Activated naive CD8-positive, alpha-beta T cell treated with anti-CD3 and anti-CD28 coated beads, Interleukin-2, amount 50 U/mL, for 24 hours (primary cell): ENCODE measurements at regions not wholly inside any gene's neighbourhood (a gene's known extent, or its start where the extent isn't known, plus 50 kb on each side); places are given as distances from the start of the nearest gene placed in this dataset.

Source experiments
- ATAC-seq: fragments of 150-1000 bp; cut with Tn5 transposase; one replicate; pipeline ENCODE4 v1.10.0; 2021
- DNase-seq: peaks from one replicate; pipeline ENCODE4 v3.0.0; 2021
- H3K27ac Mint-ChIP-seq: one replicate; pipeline ENCODE4 v1.8.0; 2021; ENCODE audit warnings: mild to moderate bottlenecking, mixed read lengths
- H3K27me3 Mint-ChIP-seq: one replicate; pipeline ENCODE4 v1.8.0; 2021; ENCODE audit warnings: mixed read lengths
- H3K36me3 Mint-ChIP-seq: one replicate; pipeline ENCODE4 v1.8.0; 2021; ENCODE audit warnings: low read depth, mixed read lengths
- H3K4me1 Mint-ChIP-seq: one replicate; pipeline ENCODE4 v1.8.0; 2021; ENCODE audit warnings: mixed read lengths
- H3K4me3 Mint-ChIP-seq: one replicate; pipeline ENCODE4 v1.8.0; 2021; ENCODE audit warnings: mild to moderate bottlenecking, moderate library complexity, mixed read lengths
- H3K9me3 Mint-ChIP-seq: one replicate; pipeline ENCODE4 v1.8.0; 2021; ENCODE audit warnings: mixed read lengths

DNA sequence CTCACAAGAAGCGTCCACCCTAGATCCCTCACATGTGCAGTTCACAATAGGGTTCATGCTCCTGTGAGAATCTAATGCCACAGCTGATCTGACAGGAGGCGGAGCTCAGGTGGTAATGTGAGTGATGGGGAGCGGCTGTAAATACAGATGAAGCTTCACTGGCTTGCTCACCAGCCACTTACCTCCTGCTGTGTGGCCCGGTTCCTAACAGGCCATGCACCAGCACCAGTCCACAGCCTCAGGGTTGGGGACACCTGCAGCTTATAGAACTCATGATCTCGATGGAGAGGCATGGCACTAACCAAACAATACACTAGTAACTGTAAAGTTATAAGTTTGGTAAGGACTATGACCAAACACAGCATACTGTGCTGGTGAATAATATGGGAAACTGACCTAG, 368.0 kb upstream of the CDH5 start:
- DNase-seq (no peak), ATAC-seq (no peak)
- Mint-ChIP-seq H3K27ac (no peak overlapping the region), H3K4me1 (no peaks in the 10 kb centered on the region), H3K36me3 (no peaks in the 10 kb centered on the region), H3K9me3 (no peaks in the 10 kb centered on the region), H3K27me3 (peaks cover 2% of the 10 kb centered on the region), H3K4me3 (no peak overlapping the region)

DNA sequence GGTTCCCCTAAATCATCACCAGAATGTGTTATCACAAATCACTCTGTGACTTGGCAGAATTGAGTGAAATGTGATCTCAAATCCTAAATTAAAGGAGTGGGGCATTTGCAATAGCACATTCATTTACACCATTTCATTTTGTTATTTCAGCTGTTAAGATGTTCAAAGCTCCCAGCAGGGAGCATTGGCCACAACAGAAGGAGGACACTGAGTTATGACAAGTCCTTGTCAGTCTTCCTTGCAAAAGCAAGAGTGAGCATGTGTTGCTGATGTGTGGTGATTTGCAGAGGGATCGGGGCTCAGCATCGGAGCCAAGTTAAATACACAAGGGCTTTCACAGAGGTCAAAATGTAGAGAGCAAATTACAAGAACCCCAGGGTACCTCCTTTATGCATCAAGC, 372.2 kb upstream of the CDH5 start:
- DNase-seq, result no peak
- no peak overlapping the region for H3K27ac Mint-ChIP-seq
- no peak for ATAC-seq

DNA sequence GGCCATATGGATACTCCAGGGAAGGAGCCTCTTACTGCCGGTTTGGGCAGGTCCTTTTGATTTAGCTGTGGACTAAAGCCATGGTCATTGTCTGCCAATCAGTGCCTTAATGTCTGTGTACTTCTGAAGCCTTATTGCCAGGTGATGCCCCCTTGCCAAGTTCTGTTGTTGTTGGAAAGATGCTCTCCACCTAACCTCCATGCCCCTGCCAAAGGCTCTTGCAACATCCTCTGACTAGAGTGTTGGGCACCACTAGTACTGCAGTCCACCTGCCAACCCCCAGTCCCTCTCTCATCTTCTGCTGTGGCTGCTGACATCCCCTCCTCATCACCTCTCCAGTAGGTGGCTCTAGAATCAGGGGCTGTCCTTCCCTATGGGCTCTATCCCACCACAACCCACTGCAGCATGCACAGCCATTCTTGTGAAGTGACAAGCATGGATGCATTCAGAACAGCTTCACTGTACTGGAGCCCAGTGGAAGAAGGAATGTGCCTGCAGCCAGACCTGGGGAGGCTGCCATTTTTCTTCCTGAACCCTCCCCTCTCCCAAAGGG, 375.3 kb upstream of the CDH5 start:
- no peak for ATAC-seq
- no peaks in the 10 kb centered on the region for H3K9me3 Mint-ChIP-seq
- H3K27ac Mint-ChIP-seq, result no peak overlapping the region
- H3K36me3 Mint-ChIP-seq, result no peaks in the 10 kb centered on the region
- no peak for DNase-seq
- H3K4me1 Mint-ChIP-seq, result no peaks in the 10 kb centered on the region
- no peak overlapping the region for H3K4me3 Mint-ChIP-seq
- H3K27me3 Mint-ChIP-seq, result peaks cover 2% of the 10 kb centered on the region

More for the DNA sequence above, 372.2 kb upstream of the CDH5 start:
- Mint-ChIP-seq H3K27me3 (peaks cover 2% of the 10 kb centered on the region), H3K4me3 (no peak overlapping the region), H3K4me1 (no peaks in the 10 kb centered on the region), H3K9me3 (no peaks in the 10 kb centered on the region), H3K36me3 (no peaks in the 10 kb centered on the region)

DNA sequence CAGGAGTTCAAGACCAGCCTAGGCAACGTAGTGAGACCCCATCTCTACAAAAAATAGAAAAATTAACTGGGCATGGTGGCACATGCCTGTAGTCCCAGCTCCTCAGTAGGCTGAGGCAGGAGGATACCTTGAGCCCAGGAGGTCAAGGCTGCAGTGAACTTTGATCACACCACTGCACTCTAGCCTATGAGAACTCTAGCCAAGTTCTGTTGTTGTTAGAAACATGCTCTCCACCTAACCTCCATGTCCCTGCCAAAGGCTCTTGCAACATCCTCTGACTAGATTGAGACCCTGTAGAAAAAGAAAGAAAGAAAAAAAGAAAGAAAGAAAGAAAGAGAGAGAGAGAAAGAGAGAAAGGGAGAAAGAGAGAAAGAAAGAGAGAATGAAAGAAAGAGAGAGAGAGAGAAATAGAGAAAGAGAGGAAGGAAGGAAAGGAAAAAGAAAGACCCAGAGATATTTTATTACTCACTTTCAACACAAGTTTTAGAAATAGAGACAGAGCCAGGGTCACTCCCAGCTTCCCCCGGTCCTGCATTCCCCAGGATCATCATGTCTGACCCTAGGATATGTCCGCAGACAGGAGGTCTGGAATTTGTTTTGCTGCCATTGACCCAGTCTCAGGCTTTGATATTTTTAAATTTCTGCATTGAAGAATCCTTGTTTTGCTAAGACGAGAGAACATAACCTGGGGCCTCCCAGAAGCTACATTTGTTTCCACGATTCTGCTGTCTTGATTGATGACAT, 376.5 kb upstream of the CDH5 start:
- no peak for DNase-seq
- Mint-ChIP-seq H3K27ac (no peak overlapping the region), H3K4me1 (no peaks in the 10 kb centered on the region), H3K4me3 (no peak overlapping the region), H3K36me3 (no peaks in the 10 kb centered on the region), H3K9me3 (no peaks in the 10 kb centered on the region), H3K27me3 (no peaks in the 10 kb centered on the region)
- ATAC-seq, result no peak

DNA sequence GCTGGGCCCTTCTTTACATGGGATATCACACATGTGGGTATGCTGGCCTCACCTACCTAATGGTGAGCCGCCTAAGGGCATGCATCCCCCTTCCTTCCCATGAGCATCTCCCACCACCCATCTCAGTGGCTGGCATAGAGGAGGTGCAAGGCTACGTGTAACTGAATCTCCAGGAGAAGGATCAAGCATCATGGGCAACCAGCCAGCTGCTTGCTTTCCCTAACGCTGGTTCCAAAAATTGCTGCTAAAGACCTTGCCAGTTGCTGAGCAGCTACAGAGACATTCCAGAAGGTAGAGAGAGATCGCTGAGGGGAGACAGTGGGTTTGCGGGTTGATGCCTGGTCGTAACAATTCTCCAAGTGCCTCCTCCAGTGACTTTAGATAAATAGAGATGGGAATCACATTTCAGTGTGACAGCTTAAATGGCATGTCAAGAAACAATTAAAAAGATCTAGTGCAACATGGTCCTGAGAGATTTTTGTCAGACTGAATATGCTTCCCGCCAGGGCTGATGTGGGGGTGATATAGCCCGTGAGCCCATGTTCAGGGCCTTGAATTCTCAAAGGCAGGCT, 378.4 kb upstream of the CDH5 start:
- ATAC-seq (no peak), DNase-seq (no peak)
- no peaks in the 10 kb centered on the region for H3K36me3 Mint-ChIP-seq
- H3K4me1 Mint-ChIP-seq, result no peaks in the 10 kb centered on the region
- H3K9me3 Mint-ChIP-seq, result no peaks in the 10 kb centered on the region
- H3K4me3 Mint-ChIP-seq, result no peak overlapping the region
- H3K27me3 Mint-ChIP-seq, result no peaks in the 10 kb centered on the region
- no peak overlapping the region for H3K27ac Mint-ChIP-seq

DNA sequence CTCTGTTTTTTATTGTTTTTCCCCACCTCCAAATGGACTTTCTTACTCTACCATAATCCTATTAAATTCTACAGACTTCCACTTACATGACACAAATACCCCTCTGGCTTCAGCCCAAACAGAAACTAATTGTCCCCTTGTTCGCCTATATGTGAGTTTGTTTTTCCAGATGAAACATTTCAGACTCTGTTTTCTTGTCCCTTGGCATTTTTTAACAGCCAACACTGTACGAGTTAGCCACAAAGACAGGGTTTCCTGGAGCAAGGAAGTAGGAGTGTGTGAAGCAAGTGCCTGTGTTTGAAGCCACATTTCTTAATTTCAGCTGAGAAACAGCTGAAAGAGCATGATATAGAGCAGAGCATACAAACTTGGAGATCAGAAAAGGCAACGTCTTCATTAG, 382.2 kb upstream of the CDH5 start:
- Mint-ChIP-seq H3K27me3 (peaks cover 2% of the 10 kb centered on the region), H3K9me3 (no peaks in the 10 kb centered on the region), H3K36me3 (no peaks in the 10 kb centered on the region), H3K4me1 (no peaks in the 10 kb centered on the region), H3K27ac (no peak overlapping the region), H3K4me3 (no peak overlapping the region)
- DNase-seq (no peak), ATAC-seq (no peak)

DNA sequence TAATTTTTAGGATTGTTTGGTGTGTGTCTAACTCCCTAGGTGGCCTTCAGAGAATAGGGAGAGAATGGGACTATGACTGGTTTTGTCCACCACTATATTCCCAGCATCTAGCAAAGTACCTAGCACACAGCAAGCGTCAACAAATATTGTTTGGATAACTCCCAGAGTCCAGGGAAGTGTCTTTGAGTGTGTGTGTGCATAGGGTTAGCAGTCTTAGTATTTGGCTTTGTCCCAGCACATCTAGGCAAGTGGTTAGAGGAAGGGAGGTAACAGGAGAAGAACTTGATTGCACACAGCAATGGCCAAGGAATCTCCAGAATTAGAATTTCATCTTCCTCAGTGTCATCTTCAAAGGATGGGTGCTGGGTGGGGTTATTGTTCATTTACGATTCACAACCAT, 385.4 kb upstream of the CDH5 start:
- Mint-ChIP-seq H3K4me1 (no peaks in the 10 kb centered on the region), H3K4me3 (no peak overlapping the region)

DNA sequence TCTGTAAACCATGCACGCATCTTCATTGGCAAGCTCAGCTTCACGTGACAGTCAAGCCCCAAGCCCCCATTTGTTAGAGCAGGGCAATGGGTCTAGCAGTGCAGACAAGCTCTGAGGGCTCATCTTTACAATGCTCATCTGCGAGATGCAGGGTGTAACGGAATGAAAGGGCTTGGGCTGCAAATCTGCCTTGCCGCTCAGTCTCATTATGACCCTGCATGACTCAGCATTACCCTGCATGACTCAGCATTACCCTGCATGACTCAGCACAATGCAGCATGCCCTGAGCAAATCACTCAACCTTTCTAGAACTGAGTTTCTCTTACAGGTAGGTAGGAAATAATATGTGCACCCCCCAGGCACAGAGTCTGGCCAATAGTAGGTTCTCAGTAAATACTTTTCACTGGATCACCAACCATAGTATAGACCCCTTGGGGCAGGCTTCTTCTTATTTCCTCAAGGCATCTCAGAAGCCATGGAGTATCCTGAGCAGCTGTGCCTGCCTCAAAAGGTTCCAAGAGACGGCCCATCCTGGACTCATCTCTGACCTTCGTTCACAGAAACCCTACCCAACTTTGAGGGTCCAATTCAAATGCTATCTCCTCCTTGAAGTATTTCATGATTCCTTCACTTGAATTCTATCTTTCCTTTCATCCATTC, 391.3 kb upstream of the CDH5 start:
- ATAC-seq (no peak), DNase-seq (no peak)
- H3K4me3 Mint-ChIP-seq, result no peak overlapping the region
- H3K9me3 Mint-ChIP-seq, result peaks cover 10% of the 10 kb centered on the region
- H3K27me3 Mint-ChIP-seq, result no peaks in the 10 kb centered on the region
- no peaks in the 10 kb centered on the region for H3K4me1 Mint-ChIP-seq
- H3K36me3 Mint-ChIP-seq, result no peaks in the 10 kb centered on the region
- H3K27ac Mint-ChIP-seq, result no peak overlapping the region

More for the DNA sequence above, 385.4 kb upstream of the CDH5 start:
- ATAC-seq (no peak), DNase-seq (no peak)
- peaks cover 5% of the 10 kb centered on the region for H3K9me3 Mint-ChIP-seq
- H3K27ac Mint-ChIP-seq, result no peak overlapping the region
- no peaks in the 10 kb centered on the region for H3K36me3 Mint-ChIP-seq
- H3K27me3 Mint-ChIP-seq, result peaks cover 2% of the 10 kb centered on the region

DNA sequence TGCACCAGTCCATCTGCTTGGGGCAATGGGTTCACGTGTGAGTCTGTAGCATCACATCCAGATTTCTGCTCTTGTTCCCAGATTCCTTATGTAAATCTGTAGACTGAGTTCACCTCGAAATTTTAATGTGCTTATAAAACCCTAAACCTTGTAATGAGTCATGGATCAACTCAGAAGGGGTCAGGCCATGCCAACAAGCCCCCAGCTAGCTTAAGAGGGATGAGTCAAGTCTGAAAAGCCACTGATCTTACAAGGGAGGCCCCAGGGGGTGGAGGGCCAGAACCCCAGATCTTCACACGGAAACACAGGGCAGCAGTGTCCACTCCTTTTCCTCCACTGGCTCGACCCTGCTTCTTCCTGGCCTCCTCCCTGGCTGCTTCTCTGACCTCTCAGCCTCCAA, 399.1 kb upstream of the CDH5 start:
- ATAC-seq (no peak), DNase-seq (no peak)
- H3K9me3 Mint-ChIP-seq, result peaks cover 3% of the 10 kb centered on the region
- no peaks in the 10 kb centered on the region for H3K4me1 Mint-ChIP-seq
- H3K27ac Mint-ChIP-seq, result no peak overlapping the region
- H3K4me3 Mint-ChIP-seq, result no peak overlapping the region
- H3K27me3 Mint-ChIP-seq, result no peaks in the 10 kb centered on the region
- H3K36me3 Mint-ChIP-seq, result no peaks in the 10 kb centered on the region

DNA sequence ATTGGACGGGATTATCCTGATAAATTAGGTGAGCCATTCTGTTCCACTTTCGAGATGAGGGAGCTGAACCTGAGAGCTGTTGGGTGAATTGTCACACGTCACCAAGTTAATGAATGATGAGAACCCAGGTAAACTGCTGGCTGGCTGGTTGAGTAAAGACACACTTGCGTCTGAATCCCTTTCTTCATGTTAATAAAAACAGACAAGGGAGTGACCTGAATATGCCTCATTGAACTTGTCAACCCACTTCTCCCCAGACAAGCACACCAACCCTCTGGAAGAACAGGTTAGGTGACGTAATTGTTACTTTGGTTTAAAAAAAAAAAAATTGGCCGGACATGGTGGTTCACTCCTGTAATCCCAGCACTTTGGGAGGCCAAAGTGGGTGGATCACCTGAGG, 400.9 kb upstream of the CDH5 start:
- DNase-seq (no peak), ATAC-seq (no peak)
- H3K27ac Mint-ChIP-seq, result no peak overlapping the region
- no peaks in the 10 kb centered on the region for H3K9me3 Mint-ChIP-seq
- H3K27me3 Mint-ChIP-seq, result no peaks in the 10 kb centered on the region
- H3K4me3 Mint-ChIP-seq, result no peak overlapping the region
- H3K4me1 Mint-ChIP-seq, result no peaks in the 10 kb centered on the region
- H3K36me3 Mint-ChIP-seq, result no peaks in the 10 kb centered on the region

DNA sequence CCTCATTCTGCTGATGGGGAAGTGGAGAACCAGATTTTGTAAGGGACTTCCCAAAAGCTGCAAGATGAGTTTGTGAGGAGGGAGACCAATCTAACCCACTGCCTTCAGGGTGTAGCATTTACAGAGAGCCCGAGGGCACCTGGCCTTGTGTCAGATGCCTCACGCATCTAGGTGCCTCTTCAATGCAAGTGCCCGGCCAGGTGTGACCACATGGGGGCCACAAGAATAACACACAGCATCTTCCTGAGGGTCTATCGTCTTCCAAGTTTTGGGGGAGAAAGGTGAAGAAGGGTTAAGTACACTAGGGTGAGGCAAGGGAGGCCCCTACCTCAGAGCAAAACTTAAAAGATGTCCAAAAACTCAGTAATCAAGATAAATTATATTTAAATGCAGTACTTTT, 401.7 kb upstream of the CDH5 start:
- Mint-ChIP-seq H3K4me1 (no peaks in the 10 kb centered on the region), H3K27me3 (no peaks in the 10 kb centered on the region), H3K27ac (no peak overlapping the region), H3K4me3 (no peak overlapping the region), H3K36me3 (no peaks in the 10 kb centered on the region), H3K9me3 (no peaks in the 10 kb centered on the region)
- no peak for ATAC-seq
- no peak for DNase-seq

DNA sequence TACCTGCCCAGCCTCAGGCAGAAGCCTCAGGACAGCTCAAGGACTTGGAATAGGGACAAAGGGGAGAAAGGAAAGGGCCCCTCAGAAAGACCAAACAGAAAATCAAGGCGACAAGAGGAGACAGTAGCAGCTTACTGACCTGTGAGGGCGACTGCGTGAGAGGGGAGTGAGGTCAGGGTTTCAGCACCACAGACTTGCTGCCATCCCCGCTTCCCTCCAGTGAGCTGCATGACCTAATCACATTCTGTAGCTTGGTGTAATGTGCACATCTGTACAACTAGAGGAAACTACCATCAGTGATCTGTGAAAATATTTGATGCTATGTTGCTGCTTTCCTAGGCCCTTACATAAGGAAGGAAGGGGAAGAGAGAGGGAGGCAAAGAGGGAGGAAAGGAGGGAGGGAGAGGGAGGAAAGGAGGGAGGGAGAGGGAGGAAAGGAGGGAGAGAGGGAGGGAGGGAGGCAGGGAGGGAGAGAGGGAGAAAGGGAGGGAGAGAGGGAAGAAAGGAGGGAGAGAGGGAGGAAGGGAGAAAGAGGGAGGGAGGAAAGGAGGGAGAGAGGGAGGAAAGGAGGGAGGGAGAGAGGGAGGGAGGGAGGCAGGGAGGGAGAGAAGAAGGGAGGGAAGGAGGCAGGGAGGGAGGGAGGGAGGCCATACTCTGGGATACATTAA, 404.9 kb upstream of the CDH5 start:
- no peaks in the 10 kb centered on the region for H3K4me1 Mint-ChIP-seq
- no peak for DNase-seq
- H3K36me3 Mint-ChIP-seq, result no peaks in the 10 kb centered on the region
- no peaks in the 10 kb centered on the region for H3K27me3 Mint-ChIP-seq
- H3K27ac Mint-ChIP-seq, result no peak overlapping the region
- no peaks in the 10 kb centered on the region for H3K9me3 Mint-ChIP-seq
- H3K4me3 Mint-ChIP-seq, result no peak overlapping the region
- no peak for ATAC-seq

DNA sequence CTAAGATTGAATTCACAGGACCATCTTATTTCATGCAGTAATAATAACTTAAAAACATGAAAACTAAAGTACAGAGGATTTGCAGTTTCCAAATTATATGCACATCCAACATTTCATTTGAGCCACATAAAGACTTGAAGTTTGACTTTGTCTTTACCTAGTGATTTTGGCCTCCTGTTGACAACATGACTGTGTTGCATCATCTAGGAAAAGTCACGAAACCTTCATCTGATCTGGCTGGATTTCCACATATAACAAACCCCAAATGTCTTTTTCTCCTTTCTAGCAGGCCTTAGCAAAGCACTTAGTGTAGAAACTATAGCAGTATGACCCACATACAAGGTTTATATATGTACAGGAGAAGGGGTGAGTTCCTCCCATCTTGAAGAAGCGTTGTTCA, 406.5 kb upstream of the CDH5 start:
- Mint-ChIP-seq H3K9me3 (no peaks in the 10 kb centered on the region), H3K36me3 (no peaks in the 10 kb centered on the region)

DNA sequence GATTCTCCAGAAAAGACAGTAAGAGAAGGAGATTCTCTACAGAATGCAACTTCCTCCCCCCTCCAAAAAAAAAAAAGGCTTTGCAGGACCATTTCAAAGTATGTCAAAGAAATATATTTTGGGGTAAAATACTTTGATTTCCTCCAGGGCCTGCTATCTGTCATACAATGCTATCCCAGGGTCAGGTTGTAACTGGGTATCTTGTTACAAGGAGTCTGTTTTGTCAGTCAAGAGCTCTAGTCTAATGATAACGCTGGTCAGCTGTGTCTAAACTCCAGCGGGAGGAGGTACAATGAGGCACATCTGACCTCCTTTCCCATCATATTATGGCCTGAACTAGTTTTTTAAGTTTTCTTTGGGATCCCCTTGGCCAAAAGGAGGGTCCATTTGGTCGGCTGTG, 408.4 kb upstream of the CDH5 start:
- ATAC-seq, result no peak
- peaks cover 4% of the 10 kb centered on the region for H3K9me3 Mint-ChIP-seq
- H3K36me3 Mint-ChIP-seq, result no peaks in the 10 kb centered on the region
- H3K27ac Mint-ChIP-seq, result no peak overlapping the region
- H3K4me1 Mint-ChIP-seq, result no peaks in the 10 kb centered on the region
- no peak overlapping the region for H3K4me3 Mint-ChIP-seq
- H3K27me3 Mint-ChIP-seq, result peaks cover 2% of the 10 kb centered on the region
- no peak for DNase-seq

More for the DNA sequence above, 406.5 kb upstream of the CDH5 start:
- DNase-seq (no peak), ATAC-seq (no peak)
- H3K27ac Mint-ChIP-seq, result no peak overlapping the region
- H3K4me3 Mint-ChIP-seq, result no peak overlapping the region
- H3K27me3 Mint-ChIP-seq, result no peaks in the 10 kb centered on the region
- H3K4me1 Mint-ChIP-seq, result no peaks in the 10 kb centered on the region

DNA sequence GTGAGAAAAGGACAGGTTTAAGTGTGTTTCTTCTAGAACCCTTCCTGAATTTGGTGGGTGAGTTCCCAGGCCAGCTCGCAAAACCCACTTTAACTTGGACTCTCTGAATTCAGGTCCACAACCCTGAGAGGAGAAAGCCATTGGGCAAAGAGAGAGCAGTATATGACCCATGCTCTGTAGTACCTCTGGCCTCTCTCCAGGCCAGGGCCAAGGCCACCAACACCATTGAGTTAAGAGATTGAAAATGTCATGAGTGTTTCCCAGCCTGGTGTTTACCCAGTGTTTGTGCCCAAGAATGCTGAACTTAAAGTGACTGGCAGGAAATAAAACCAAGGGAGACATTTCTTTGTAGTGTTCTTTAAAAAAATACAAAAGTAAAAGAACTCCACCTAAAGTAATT, 410.4 kb upstream of the CDH5 start:
- H3K27ac Mint-ChIP-seq, result no peak overlapping the region
- no peak for DNase-seq
- peaks cover 4% of the 10 kb centered on the region for H3K9me3 Mint-ChIP-seq
- peaks cover 2% of the 10 kb centered on the region for H3K27me3 Mint-ChIP-seq
- no peaks in the 10 kb centered on the region for H3K36me3 Mint-ChIP-seq
- ATAC-seq, result no peak
- H3K4me3 Mint-ChIP-seq, result no peak overlapping the region
- no peaks in the 10 kb centered on the region for H3K4me1 Mint-ChIP-seq
